ENCODE measurements at regions not wholly inside any gene's neighbourhood (a gene's known extent, or its start where the extent isn't known, plus 50 kb on each side); places are given as distances from the start of the nearest gene placed in this dataset.

GRCh38 chr13:75091718-75092117, 390.3 kb downstream of the TBC1D4 start:
- Histone ChIP-seq H3K4me1 (no peaks in the 10 kb centered on the region), H3K9ac (ENCODE audit: low read depth in 2 of 2, low read length in 2 of 2) (no peak overlapping the region), H3K4me3 (no peak overlapping the region), H3K27me3 (no peaks in the 10 kb centered on the region), H3K27ac (no peak overlapping the region), H3K36me3 (no peaks in the 10 kb centered on the region), H3K9me3 (no peaks in the 10 kb centered on the region)
- TF ChIP-seq CTCF (IDR thresholded peaks at IDR 0.05), result no peak
- intact Hi-C loops (cut with DNase I), result no loop called here
- DNase-seq, result no peak

GRCh38 chr13:75090872-75091615, 390.9 kb downstream of the TBC1D4 start:
- intact Hi-C loops (cut with DNase I), result no loop called here

GRCh38 chr13:75088915-75089314, 393.1 kb downstream of the TBC1D4 start:
- no peak overlapping the region for H3K4me3 ChIP-seq
- no peak overlapping the region for H3K9ac ChIP-seq (ENCODE audit: low read depth in 2 of 2, low read length in 2 of 2)
- intact Hi-C loops (cut with DNase I), result no loop called here
- no peaks in the 10 kb centered on the region for H3K36me3 ChIP-seq
- no peak for TF ChIP-seq CTCF (IDR thresholded peaks at IDR 0.05)
- no peak for DNase-seq
- H3K27me3 ChIP-seq, result no peaks in the 10 kb centered on the region
- no peak overlapping the region for H3K27ac ChIP-seq
- H3K9me3 ChIP-seq, result no peaks in the 10 kb centered on the region
- no peaks in the 10 kb centered on the region for H3K4me1 ChIP-seq

More at GRCh38 chr13:75090872-75091615, 390.9 kb downstream of the TBC1D4 start:
- H3K27ac ChIP-seq, result no peak overlapping the region
- TF ChIP-seq CTCF (IDR thresholded peaks at IDR 0.05), result no peak
- no peaks in the 10 kb centered on the region for H3K9me3 ChIP-seq
- H3K36me3 ChIP-seq, result no peaks in the 10 kb centered on the region
- no peak for DNase-seq
- H3K27me3 ChIP-seq, result no peaks in the 10 kb centered on the region
- no peak overlapping the region for H3K4me3 ChIP-seq
- H3K9ac ChIP-seq (ENCODE audit: low read depth in 2 of 2, low read length in 2 of 2), result no peak overlapping the region
- no peaks in the 10 kb centered on the region for H3K4me1 ChIP-seq

- H3K27me3 ChIP-seq, result no peaks in the 10 kb centered on the region
- no peak overlapping the region for H3K27ac ChIP-seq
- H3K9ac ChIP-seq (ENCODE audit: low read depth in 2 of 2, low read length in 2 of 2), result no peak overlapping the region
- no peak overlapping the region for H3K4me3 ChIP-seq
- intact Hi-C loops (cut with DNase I), result no loop called here
- no peak for DNase-seq
- H3K36me3 ChIP-seq, result no peaks in the 10 kb centered on the region
- H3K4me1 ChIP-seq, result no peaks in the 10 kb centered on the region
- TF ChIP-seq CTCF (IDR thresholded peaks at IDR 0.05), result no peak
- H3K9me3 ChIP-seq, result no peaks in the 10 kb centered on the region
These were observed 402.7 kb downstream of the TBC1D4 start for GRCh38 chr13:75079226-75079625.

GRCh38 chr13:75076476-75076875, 405.5 kb downstream of the TBC1D4 start:
- DNase-seq, result no peak
- Histone ChIP-seq H3K4me3 (no peak overlapping the region), H3K9ac (ENCODE audit: low read depth in 2 of 2, low read length in 2 of 2) (no peak overlapping the region), H3K4me1 (no peaks in the 10 kb centered on the region), H3K36me3 (no peaks in the 10 kb centered on the region), H3K27me3 (no peaks in the 10 kb centered on the region), H3K9me3 (no peaks in the 10 kb centered on the region), H3K27ac (no peak overlapping the region)
- TF ChIP-seq CTCF (IDR thresholded peaks at IDR 0.05), result no peak
- intact Hi-C loops (cut with DNase I), result no loop called here

Measured in colonic mucosa (tissue), 4 donors.